ENCODE measurements at regions not wholly inside any gene's neighbourhood (a gene's known extent, or its start where the extent isn't known, plus 50 kb on each side); places are given as distances from the start of the nearest gene placed in this dataset.

DNA sequence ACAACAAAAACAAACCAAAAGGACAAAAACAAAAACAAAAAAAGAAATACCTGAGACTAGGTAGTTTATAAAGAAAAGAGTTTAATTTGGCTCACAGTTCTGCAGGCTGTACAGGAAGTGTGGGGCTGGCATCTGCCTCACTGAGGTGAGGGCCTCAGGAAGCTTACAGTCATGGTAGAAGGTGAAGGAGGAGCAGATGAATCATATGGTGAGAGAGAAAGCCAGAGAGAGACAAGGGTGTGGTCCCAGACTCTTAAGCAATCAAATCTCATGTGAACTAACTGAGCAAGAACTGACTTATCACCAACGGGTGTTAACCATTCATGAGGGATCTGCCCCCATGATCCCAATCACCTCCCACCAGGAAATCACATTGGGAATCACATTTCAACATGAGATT lies 58.8 kb upstream of the ZBED5 start:
- Histone ChIP-seq H3K27me3 (ENCODE audit: insufficient read depth, low read length) (no peaks in the 10 kb centered on the region), H3K4me1 (ENCODE audit: insufficient read depth, low read length) (no peaks in the 10 kb centered on the region), H3K4me2 (ENCODE audit: low read length) (no peak overlapping the region), H4K20me1 (ENCODE audit: insufficient read depth, low read length) (no peaks in the 10 kb centered on the region), H2AFZ (ENCODE audit: low read depth, low read length) (no peak overlapping the region), H3K9ac (ENCODE audit: low read length) (no peak overlapping the region), H3K9me3 (ENCODE audit: insufficient read depth, low read depth, low read length) (no peaks in the 10 kb centered on the region), H3K36me3 (ENCODE audit: insufficient read depth, low read length) (no peaks in the 10 kb centered on the region), H3K27ac (ENCODE audit: low read depth, low read length) (no peak overlapping the region), H3K79me2 (ENCODE audit: insufficient read depth, low read length) (no peaks in the 10 kb centered on the region), H3K4me3 (ENCODE audit: insufficient read depth, low read depth, low read length) (no peak overlapping the region)
- peaks cover 2% of the 10 kb centered on the region for H3K27me3 Mint-ChIP-seq (ENCODE audit: low read depth, unreplicated experiment)
- H3K4me1 Mint-ChIP-seq (ENCODE audit: low read depth, unreplicated experiment), result peaks cover 4% of the 10 kb centered on the region
- H3K36me3 Mint-ChIP-seq (ENCODE audit: low read depth, unreplicated experiment), result no peaks in the 10 kb centered on the region
- H3K9me3 Mint-ChIP-seq (ENCODE audit: unreplicated experiment), result peaks cover 12% of the 10 kb centered on the region
- no peak overlapping the region for H3K27ac Mint-ChIP-seq (ENCODE audit: unreplicated experiment)
- FAIRE-seq (no peak), DNase-seq (ENCODE audit: low read depth) (no peak)
- TF ChIP-seq, protein P1, sequence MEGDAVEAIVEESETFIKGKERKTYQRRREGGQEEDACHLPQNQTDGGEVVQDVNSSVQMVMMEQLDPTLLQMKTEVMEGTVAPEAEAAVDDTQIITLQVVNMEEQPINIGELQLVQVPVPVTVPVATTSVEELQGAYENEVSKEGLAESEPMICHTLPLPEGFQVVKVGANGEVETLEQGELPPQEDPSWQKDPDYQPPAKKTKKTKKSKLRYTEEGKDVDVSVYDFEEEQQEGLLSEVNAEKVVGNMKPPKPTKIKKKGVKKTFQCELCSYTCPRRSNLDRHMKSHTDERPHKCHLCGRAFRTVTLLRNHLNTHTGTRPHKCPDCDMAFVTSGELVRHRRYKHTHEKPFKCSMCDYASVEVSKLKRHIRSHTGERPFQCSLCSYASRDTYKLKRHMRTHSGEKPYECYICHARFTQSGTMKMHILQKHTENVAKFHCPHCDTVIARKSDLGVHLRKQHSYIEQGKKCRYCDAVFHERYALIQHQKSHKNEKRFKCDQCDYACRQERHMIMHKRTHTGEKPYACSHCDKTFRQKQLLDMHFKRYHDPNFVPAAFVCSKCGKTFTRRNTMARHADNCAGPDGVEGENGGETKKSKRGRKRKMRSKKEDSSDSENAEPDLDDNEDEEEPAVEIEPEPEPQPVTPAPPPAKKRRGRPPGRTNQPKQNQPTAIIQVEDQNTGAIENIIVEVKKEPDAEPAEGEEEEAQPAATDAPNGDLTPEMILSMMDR (IDR thresholded peaks at IDR 0.05; ENCODE audit: insufficient read depth, low read depth, low read length), result no peak
- TF ChIP-seq EZH2 (IDR thresholded peaks at IDR 0.05; ENCODE audit: insufficient read depth, low read length), result no peak
- H3K4me3 Mint-ChIP-seq (ENCODE audit: unreplicated experiment), result no peak overlapping the region

DNA sequence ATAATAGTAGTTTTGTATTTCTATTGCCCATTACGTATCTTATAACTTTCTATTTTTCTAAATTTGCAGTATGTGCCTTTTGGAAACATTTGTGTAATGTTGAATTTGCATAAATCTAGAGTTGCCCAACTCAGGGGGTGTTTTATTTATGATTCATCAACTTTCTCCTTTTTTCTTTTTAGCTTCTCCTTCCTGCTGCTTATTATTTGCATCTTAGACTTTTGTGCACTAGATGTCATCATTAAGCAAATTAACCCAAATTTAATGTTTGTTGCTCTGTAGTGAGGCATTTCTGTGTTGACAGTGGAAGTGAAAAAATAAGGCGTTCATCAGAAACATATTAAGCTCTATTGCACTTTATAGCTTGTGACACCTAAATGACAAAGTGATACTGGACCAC lies 56.2 kb upstream of the ZBED5 start:
- no peak overlapping the region for H2AFZ ChIP-seq (ENCODE audit: low read depth, low read length)
- Mint-ChIP-seq H3K36me3 (ENCODE audit: low read depth, unreplicated experiment) (no peaks in the 10 kb centered on the region), H3K4me3 (ENCODE audit: unreplicated experiment) (no peak overlapping the region), H3K27me3 (ENCODE audit: low read depth, unreplicated experiment) (peaks cover 3% of the 10 kb centered on the region), H3K9me3 (ENCODE audit: unreplicated experiment) (peaks cover 12% of the 10 kb centered on the region), H3K4me1 (ENCODE audit: low read depth, unreplicated experiment) (peaks cover 4% of the 10 kb centered on the region), H3K27ac (ENCODE audit: unreplicated experiment) (no peak overlapping the region)
- DNase-seq (ENCODE audit: low read depth) (no peak), FAIRE-seq (no peak)
- no peak overlapping the region for H3K4me2 ChIP-seq (ENCODE audit: low read length)
- H3K27ac ChIP-seq (ENCODE audit: low read depth, low read length), result no peak overlapping the region
- no peak overlapping the region for H3K9ac ChIP-seq (ENCODE audit: low read length)
- TF ChIP-seq, protein P1 (IDR thresholded peaks at IDR 0.05; ENCODE audit: insufficient read depth, low read depth, low read length), result no peak
- no peak for TF ChIP-seq EZH2 (IDR thresholded peaks at IDR 0.05; ENCODE audit: insufficient read depth, low read length)
- peaks cover 7% of the 10 kb centered on the region for H3K4me1 ChIP-seq (ENCODE audit: insufficient read depth, low read length)
- H3K4me3 ChIP-seq (ENCODE audit: insufficient read depth, low read depth, low read length), result no peak overlapping the region
- no peaks in the 10 kb centered on the region for H4K20me1 ChIP-seq (ENCODE audit: insufficient read depth, low read length)
- H3K9me3 ChIP-seq (ENCODE audit: insufficient read depth, low read depth, low read length), result no peaks in the 10 kb centered on the region
- H3K36me3 ChIP-seq (ENCODE audit: insufficient read depth, low read length), result no peaks in the 10 kb centered on the region
- H3K79me2 ChIP-seq (ENCODE audit: insufficient read depth, low read length), result no peaks in the 10 kb centered on the region
- H3K27me3 ChIP-seq (ENCODE audit: insufficient read depth, low read length), result no peaks in the 10 kb centered on the region

DNA sequence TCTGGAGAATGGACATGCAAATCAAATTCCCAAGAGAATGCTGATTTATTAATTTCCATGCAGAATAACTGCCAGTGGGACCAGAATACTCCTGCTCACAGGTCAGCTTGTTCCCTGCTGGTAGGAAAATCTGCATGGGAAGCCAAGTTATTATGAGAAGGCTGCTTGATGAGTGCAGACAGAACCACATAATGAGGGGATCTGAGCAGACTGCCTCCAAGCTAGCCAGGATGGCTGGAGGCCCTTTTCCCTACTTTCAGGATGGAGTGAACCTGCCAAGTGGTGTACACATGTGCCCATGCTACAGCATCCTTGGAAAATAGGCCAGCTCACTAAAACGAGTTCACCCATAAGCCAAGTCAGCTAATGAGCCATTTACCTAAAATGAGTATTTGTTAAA lies 55.2 kb upstream of the ZBED5 start:
- Histone ChIP-seq H3K27ac (ENCODE audit: low read depth, low read length) (no peak overlapping the region), H3K9ac (ENCODE audit: low read length) (no peak overlapping the region), H3K9me3 (ENCODE audit: insufficient read depth, low read depth, low read length) (no peaks in the 10 kb centered on the region), H3K4me3 (ENCODE audit: insufficient read depth, low read depth, low read length) (no peak overlapping the region), H3K79me2 (ENCODE audit: insufficient read depth, low read length) (no peaks in the 10 kb centered on the region), H3K4me2 (ENCODE audit: low read length) (no peak overlapping the region), H3K4me1 (ENCODE audit: insufficient read depth, low read length) (peaks cover 17% of the 10 kb centered on the region), H3K27me3 (ENCODE audit: insufficient read depth, low read length) (no peaks in the 10 kb centered on the region), H3K36me3 (ENCODE audit: insufficient read depth, low read length) (no peaks in the 10 kb centered on the region), H4K20me1 (ENCODE audit: insufficient read depth, low read length) (no peaks in the 10 kb centered on the region), H2AFZ (ENCODE audit: low read depth, low read length) (no peak overlapping the region)
- DNase-seq (ENCODE audit: low read depth) (no peak), FAIRE-seq (no peak)
- peaks cover 12% of the 10 kb centered on the region for H3K4me1 Mint-ChIP-seq (ENCODE audit: low read depth, unreplicated experiment)
- no peak overlapping the region for H3K27ac Mint-ChIP-seq (ENCODE audit: unreplicated experiment)
- H3K9me3 Mint-ChIP-seq (ENCODE audit: unreplicated experiment), result peaks cover 9% of the 10 kb centered on the region
- H3K27me3 Mint-ChIP-seq (ENCODE audit: low read depth, unreplicated experiment), result peaks cover 3% of the 10 kb centered on the region
- no peak overlapping the region for H3K4me3 Mint-ChIP-seq (ENCODE audit: unreplicated experiment)
- no peak for TF ChIP-seq EZH2 (IDR thresholded peaks at IDR 0.05; ENCODE audit: insufficient read depth, low read length)
- TF ChIP-seq, protein P1 (IDR thresholded peaks at IDR 0.05; ENCODE audit: insufficient read depth, low read depth, low read length), result no peak
- no peaks in the 10 kb centered on the region for H3K36me3 Mint-ChIP-seq (ENCODE audit: low read depth, unreplicated experiment)
